H1 (cell line): ENCODE measurements at regions not wholly inside any gene's neighbourhood (a gene's known extent, or its start where the extent isn't known, plus 50 kb on each side); places are given as distances from the start of the nearest gene placed in this dataset.

Experiments used
- HDAC6 ChIP-seq: IDR thresholded peaks from one replicate; pipeline ENCODE4 v1.7.1; 2012; ENCODE audit warnings: low read depth, mild to moderate bottlenecking, inconsistent platforms, low read length, moderate library complexity

DNA sequence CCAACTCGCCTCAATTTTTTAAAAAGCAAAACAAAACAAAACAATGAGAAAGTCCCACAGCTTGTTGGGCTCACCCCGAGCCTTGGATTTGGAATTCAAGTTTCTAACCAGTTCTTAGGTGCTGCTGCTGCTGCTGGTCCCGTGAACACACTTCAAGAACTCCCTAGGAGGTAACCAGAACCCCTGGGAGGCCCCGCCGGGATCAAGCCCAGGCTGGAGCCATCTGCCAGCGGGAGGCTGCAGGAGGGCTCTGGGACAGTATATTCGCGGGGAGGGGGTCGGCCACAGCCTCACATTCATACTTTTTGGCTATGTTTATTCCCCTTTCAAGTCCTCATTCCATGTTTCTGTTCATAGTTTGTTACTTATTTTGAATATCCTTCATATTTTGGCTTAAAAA, 223.4 kb downstream of the TFCP2L1 start (continued):
- TF ChIP-seq HDAC6: no peak
- TF ChIP-seq, all 59 proteins: peak for 0
